ENCODE measurements at regions not wholly inside any gene's neighbourhood (a gene's known extent, or its start where the extent isn't known, plus 50 kb on each side); places are given as distances from the start of the nearest gene placed in this dataset.
"Not testable (repeated sequence)": the region's sequence is repeated elsewhere in the genome, so short reads cannot be mapped to it uniquely, and the experiment has no call there.

DNA sequence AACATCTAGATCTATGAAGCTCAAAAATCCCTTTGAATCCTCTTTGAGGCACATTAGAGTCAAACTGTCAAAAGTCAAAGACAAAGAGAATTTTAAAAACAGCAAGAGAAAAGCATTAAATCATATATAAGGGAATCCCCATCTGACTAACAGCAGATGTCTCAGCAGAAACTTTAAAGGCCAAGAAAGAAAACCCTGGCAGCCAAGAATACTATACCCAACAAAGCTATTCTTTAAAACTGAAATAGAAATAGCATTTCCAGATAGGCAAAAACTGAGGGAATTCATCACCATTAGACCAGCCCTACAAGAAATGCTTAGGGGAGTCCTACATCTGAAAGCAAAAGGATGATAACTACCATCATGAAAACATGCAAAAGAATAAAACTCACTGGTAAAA, 211.2 kb upstream of the PDZRN3 start:
- no peak for DNase-seq

GRCh38 chr3:73832426-73832825, 207.7 kb upstream of the PDZRN3 start:
- no peak for DNase-seq

DNA sequence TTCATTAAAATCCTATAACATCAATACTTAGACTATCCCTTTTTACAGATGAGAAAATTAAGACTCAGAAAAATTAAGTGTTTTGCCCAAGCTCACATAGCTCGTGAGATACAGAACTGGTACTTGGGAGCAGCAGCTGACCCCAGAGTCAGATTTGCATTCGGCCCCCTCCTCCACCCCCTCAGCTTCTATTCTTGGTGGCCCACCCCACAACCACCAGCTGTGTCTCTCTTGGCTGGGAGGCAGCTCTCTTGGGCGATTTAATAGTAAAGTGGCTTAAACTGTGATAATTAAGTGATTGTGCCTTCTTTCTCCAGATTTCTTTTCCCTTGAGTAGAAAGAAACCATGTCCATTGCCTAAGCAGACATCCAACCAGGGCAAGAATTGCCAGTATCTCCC, 203.6 kb upstream of the PDZRN3 start:
- no peak for DNase-seq

DNA sequence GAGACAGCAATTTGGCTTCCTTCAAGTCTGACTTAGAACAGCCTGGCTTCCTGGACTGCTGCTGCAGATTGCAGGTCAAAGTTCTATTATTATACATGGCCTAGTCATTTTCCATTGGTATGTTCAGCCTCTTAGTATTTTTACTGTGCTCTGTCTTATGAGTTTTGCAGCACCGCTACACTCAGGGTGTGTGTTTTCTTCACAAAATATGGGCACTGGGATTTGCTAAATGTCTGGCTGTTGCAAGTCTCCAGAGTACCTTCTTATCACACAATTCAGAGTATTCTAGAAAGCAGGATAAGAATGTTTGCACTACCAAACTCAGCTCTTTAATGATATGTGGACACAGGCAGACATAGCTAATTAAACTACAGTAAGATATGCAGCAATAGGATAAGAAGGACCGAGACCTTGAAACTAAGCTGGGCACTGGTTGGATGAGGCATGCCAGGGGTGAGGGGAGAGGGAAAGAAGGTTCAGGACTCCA, 203.0 kb upstream of the PDZRN3 start:
- DNase-seq: no peak

DNA sequence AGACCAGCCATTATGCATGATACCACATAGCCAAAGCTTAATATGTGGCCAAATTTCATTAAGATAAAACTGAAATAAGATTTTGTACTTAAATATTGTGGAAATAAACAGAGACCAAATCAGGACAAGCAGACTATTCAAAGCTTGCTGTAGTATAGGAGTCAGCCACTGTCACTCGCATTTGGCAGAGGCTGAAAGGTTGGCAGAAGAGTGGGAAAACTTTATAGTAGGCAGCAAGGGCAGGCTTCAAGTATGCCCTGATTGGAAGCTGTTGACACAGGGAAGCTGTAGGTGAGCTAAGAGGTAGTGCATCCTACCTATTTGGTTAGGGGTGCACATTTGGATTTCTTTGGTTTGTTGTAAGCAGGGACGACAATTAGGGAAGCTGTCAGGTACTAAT, 202.5 kb upstream of the PDZRN3 start:
- DNase-seq: no peak

- not testable (repeated sequence) for DNase-seq
These were observed 196.2 kb upstream of the PDZRN3 start for GRCh38 chr3:73820896-73821295.

DNA sequence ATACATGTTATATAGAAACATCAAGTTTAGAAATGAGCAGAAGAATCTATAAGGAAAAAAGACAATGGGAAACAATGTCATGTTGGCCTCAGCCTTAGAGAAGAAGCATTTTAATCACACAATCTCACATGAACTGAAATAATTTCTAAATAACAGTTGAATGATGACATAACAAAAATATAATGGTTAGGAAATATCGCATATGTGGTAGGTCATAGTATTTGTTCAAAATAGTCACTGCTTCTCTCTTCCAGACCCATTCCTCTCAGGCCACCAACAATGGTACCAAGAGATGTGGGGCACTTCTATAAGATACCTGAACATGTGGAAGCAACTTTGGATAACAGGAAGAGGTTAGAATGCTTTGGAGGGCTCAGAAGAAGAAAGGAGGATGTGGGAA, 195.7 kb upstream of the PDZRN3 start:
- no peak for DNase-seq

DNA sequence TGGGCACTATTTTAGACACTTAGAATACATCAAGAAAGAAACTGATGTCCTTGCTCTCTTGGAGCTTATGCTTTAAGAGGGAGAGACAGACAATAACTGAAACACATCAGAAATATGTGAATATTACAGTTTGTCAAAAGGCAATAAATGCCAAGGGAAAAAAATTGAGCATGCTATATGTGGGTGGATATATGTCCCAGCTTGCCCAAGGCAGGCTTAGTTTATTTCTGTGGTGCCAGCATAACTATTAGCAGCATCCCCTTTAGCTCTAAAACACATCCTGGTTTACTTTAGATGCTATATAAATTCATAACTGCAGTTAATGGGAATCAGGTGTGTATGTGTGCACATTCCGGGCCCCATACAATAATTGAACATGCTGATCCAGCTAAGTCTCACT, 191.2 kb upstream of the PDZRN3 start:
- DNase-seq: no peak

DNA sequence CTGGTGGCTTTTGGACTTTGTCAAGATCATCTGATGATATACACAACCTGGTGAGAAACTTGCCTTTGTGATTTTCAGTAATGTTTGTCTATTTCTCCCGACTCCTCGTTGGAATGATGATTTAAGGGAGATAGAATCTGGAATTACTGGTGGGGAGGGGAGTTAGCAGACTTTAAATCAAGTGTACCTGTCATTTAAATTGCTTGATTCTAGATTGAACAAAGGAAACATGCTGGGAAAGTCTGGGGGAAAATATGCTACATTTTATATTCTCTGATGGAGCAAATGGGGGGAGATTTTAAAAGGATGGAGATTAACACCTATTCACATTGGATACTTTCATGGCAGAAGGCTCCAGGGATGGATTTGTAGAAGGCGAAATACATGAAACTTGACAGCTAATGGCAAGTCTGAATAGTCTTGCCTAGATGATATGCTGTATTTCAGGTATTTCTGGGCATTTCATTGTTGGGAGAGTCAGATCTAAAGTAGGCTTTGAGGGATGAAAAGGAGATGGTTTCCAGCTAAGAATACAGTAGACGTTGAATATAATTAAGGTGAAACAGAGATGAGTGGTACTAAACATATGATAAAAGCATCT, 189.1 kb upstream of the PDZRN3 start:
- no peak for DNase-seq

GRCh38 chr3:73813291-73813690, 188.6 kb upstream of the PDZRN3 start:
- peak; percentile 22 for DNase-seq

GRCh38 chr3:73812054-73812453, 187.3 kb upstream of the PDZRN3 start:
- DNase-seq: no peak

GRCh38 chr3:73808862-73809509, 184.2 kb upstream of the PDZRN3 start:
- no peak for DNase-seq

DNA sequence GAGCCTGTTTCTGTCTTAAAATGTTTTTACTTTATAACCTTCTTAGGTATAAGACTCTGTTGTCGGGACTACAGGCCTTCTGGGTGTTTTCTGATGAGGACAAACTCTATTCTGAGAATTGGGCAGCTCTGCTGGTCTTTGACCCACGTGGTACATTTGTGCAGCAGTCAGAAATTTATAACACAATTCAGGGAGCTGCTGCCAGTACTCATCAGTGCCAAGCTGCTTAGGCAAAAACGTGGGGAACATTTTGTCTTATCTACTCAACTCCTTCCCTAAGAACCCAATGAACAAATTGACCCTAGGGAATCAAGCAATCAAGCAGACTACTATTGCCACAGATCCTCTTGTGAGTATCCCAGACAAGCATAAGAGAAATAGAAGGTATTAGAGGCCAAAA, 180.7 kb upstream of the PDZRN3 start:
- DNase-seq: no peak

DNA sequence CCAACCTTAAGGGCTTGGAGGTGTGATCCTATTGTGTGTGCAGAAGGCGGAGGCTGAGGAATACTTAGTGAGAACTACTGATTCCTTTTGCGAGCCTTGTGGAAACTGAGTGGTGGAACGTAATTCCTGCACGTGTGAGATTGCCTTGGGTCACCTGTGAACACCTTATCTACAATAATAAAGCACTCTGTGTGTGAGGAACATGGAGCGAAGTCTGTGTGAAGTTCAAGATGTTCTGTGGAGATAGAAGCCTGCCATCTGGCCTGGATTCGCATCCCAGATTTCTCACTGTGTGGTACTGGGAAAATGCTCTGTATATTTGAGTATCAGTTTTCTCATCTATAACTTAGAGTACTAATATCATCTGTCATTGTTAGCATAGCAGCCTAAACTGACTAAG, 179.5 kb upstream of the PDZRN3 start:
- no peak for DNase-seq

GRCh38 chr3:73801444-73801843, 176.7 kb upstream of the PDZRN3 start:
- DNase-seq: no peak

- DNase-seq: no peak
These were observed 172.6 kb upstream of the PDZRN3 start for GRCh38 chr3:73797311-73797710.

GRCh38 chr3:73796382-73796781, 171.6 kb upstream of the PDZRN3 start:
- DNase-seq: peak; percentile 17

- DNase-seq: no peak
These were observed 166.6 kb upstream of the PDZRN3 start for GRCh38 chr3:73791356-73791755.

GRCh38 chr3:73789825-73790444, 165.2 kb upstream of the PDZRN3 start:
- DNase-seq: no peak

- DNase-seq: no peak
These were observed 162.9 kb upstream of the PDZRN3 start for GRCh38 chr3:73787620-73788019.

GRCh38 chr3:73786998-73787397, 162.3 kb upstream of the PDZRN3 start:
- no peak for DNase-seq

- no peak for DNase-seq
These were observed 161.6 kb upstream of the PDZRN3 start for GRCh38 chr3:73786321-73786807.

DNA sequence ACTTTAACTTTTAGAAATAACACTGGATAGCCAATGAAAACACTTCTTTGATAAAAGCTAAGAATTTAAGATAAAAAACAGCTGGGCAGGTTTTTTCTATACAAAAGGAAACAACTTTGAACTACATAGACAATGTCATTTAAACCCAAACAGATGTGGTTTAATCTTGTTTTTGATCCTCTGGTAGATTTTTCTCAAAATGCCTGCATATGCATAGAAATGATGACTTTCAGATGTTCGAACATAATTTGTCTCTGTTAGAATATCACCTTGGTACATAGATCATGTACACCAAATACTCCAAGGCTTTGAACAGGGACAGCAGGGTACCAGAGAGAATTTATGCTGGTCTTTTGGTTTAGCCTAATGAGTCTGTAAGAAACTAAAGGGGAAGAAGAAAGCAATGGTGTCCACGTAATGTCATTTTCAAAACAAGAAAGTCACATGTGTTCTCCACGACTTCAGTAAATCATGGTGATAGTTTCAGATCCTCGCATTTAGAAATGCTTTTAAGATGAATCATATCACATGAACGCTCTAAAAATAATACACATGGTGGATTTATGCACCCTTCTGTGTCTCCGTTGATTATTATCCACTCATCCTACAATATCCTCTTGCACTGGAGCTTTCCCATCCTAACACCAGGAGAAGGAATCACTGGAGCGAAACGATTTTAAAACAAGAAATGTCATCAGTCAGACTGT, 160.1 kb upstream of the PDZRN3 start:
- DNase-seq: no peak

DNA sequence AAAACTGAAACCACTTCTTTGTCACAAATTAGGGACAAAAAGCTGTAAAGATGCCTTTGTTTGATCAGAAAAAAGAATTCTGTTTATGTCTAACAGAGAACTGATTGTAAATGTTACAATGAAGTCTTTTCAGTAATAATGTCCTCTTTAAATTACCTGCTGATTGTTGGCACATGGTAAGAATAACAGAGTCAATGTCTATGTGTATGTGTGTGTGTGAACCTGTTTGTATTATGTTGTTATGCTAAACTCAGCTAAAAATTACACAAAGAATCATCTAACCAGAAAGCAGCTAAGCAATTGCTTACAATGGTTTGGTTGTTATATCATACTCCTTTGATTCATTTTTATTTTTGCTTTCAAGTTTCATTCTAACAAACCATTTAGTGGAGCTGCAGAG, 159.1 kb upstream of the PDZRN3 start:
- no peak for DNase-seq
